ENCODE measurements at regions not wholly inside any gene's neighbourhood (a gene's known extent, or its start where the extent isn't known, plus 50 kb on each side); places are given as distances from the start of the nearest gene placed in this dataset.
A peak's percentile ranks its signal among the peaks of the same experiment; 100 is the strongest.
"Not testable (repeated sequence)": the region's sequence is repeated elsewhere in the genome, so short reads cannot be mapped to it uniquely, and the experiment has no call there.

DNA sequence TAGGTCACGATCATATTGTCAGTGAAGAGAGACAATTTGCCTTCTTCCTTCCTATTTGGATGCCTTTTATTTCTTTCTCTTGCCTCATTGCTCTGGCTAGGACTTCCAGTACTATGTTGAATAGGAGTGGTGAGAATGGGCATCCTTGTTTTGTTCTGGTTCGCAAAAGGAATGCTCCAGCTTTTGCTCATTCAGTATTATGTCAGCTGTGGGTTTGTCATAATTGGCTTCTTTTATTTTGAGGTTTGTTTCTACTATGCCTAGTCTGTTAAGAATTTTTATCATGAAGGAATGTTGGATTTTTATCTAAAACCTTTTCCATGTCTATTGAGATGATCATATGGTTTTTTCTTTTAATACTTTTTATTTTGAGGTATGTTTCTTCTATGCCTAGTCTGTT lies 152.3 kb upstream of the MAD2L1 start:
- DNase-seq: no peak
- H3K9me3 Mint-ChIP-seq: peaks cover 12 to 38% (median 17%) of the 10 kb centered on the region in 6 donors
- H3K27ac Mint-ChIP-seq: no peak overlapping the region
- H3K4me3 Mint-ChIP-seq: no peak overlapping the region
- H3K4me1 Mint-ChIP-seq: no peaks in the 10 kb centered on the region
- peaks cover 2 to 4% (median 2%) of the 10 kb centered on the region in 3 donors for H3K27me3 Mint-ChIP-seq (ENCODE audit: low read depth in 3 of 3)
- H3K36me3 Mint-ChIP-seq: no peaks in the 10 kb centered on the region

DNA sequence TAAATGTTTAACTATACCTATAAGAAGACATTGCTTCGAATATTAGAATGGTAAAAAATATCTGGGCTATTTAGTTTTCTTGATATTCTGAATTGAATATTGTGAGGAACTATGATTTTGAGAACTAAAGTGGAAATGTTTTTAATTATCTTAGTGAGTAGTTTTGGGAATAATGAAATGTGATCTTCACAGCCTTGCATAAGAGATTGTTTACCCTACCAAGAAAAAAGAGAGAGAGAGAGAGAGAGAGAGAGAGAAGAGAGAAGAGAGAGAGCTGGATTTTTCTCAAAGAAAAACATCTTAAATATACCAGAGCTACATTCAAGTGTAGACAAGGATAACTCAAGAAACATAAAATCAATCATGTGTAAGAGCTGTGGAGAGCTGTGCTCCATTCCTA lies 148.7 kb upstream of the MAD2L1 start:
- Mint-ChIP-seq H3K27me3 (ENCODE audit: low read depth in 3 of 3) (peaks cover under 1 to 2% (median 2%) of the 10 kb centered on the region in 3 donors), H3K9me3 (peaks cover 5 to 19% (median 11%) of the 10 kb centered on the region in 6 donors), H3K4me3 (no peak overlapping the region), H3K27ac (no peak overlapping the region), H3K4me1 (no peaks in the 10 kb centered on the region), H3K36me3 (no peaks in the 10 kb centered on the region)
- no peak for DNase-seq

DNA sequence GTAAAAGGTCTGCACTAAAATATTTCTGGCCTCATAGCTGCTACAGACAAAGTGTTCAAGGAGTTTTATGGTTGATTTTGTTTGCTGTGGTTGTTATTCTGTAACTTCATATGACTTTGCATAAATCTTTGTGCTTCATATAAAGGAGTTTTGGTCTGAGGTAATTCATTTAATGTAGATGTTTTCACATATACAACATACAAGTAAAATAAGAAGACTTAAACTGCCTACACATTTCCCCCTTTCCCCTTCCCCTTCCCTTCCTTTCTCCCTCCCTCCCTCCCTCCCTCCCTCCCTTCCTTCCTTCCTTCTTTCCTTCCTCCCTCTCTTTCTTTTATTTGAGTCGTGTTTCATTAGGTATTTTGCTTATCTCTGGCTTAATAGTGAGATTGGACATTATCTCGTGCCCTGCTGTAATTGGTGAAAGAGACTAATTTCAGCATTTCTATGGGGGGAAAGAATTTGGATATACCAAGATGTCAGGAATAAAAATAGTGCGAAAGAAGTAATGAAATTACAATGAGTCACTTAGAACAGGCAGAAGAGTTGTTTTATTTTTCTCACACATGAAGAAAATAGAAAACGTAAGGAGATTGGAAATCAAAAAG lies 144.9 kb upstream of the MAD2L1 start:
- Mint-ChIP-seq H3K36me3 (no peaks in the 10 kb centered on the region), H3K9me3 (peaks cover 0 to 9% (median 6%) of the 10 kb centered on the region in 6 donors), H3K27me3 (ENCODE audit: low read depth in 3 of 3) (peaks cover 0 to 2% (median 1%) of the 10 kb centered on the region in 3 donors), H3K4me1 (no peaks in the 10 kb centered on the region), H3K4me3 (no peak overlapping the region), H3K27ac (no peak overlapping the region)
- no peak for DNase-seq

DNA sequence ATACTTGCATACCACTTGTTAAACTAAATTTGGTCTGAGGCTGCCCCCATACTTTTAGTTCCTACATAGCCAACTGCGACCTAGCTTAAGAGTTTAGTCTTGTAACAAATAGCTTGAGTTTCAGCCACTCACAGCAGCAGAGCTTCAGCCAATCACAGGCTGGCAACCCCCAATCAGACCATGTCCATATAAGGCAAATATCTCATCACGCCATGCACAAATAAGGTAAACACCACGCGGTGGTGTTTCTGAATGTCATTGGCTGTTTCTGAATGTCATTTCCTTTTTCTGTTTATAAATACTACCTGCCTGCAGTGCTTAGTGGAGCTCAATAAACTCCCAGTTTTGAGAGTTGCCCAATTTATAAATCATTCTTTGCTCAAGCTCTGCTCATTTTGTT lies 143.1 kb upstream of the MAD2L1 start:
- no peak for DNase-seq
- Mint-ChIP-seq H3K27ac (no peak overlapping the region), H3K9me3 (peaks cover 0 to 17% (median 6%) of the 10 kb centered on the region in 6 donors), H3K4me3 (no peak overlapping the region), H3K36me3 (no peaks in the 10 kb centered on the region), H3K27me3 (ENCODE audit: low read depth in 3 of 3) (peaks cover 0 to 2% (median 1%) of the 10 kb centered on the region in 3 donors), H3K4me1 (no peaks in the 10 kb centered on the region)

DNA sequence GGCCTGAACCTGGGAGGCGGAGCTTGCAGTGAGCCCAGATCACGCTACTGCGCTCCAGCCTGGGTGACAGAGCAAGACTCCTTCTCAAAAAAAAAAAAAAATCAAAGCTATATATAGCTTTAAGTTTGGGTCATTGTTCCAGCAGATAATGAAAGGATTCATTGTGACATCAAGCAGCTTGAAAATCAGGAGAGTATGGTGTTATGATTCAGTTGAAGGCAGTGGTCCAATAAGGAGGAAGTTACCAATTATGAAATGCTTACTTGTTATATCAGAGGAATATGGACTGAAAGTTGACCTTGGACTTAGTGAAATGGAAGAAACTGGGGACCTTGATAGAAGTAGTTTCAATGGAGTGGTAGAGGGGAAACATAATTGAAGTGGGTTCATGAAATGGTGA lies 140.4 kb upstream of the MAD2L1 start:
- no peak for DNase-seq
- H3K9me3 Mint-ChIP-seq: peaks cover 4 to 24% (median 6%) of the 10 kb centered on the region in 6 donors

DNA sequence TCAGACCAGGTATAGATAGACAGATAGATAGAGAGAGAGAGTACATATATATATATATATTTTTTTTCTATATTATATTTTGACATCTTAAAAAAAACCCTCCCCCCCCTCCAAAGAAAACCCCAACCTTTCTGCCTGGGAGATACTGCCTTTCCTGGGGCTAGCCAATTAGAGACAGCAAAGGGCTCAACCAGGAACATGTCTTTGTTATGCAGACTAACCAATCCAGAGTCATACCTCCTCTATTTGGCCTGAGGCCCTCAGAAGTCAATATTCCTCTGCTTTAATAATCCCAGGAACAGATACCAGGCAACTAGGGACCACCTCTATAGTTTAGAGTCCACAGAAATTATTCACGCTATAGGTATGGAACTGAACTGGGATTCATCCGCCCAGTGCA lies 135.6 kb upstream of the MAD2L1 start:
- peaks cover 0 to 4% (median 2%) of the 10 kb centered on the region in 3 donors for H3K27me3 Mint-ChIP-seq (ENCODE audit: low read depth in 3 of 3)
- no peak overlapping the region for H3K27ac Mint-ChIP-seq
- peaks cover 2 to 21% (median 9%) of the 10 kb centered on the region in 6 donors for H3K9me3 Mint-ChIP-seq
- no peaks in the 10 kb centered on the region for H3K36me3 Mint-ChIP-seq
- no peaks in the 10 kb centered on the region for H3K4me1 Mint-ChIP-seq
- DNase-seq: no peak
- no peak overlapping the region for H3K4me3 Mint-ChIP-seq

More for the DNA sequence above, 140.4 kb upstream of the MAD2L1 start:
- no peaks in the 10 kb centered on the region for H3K36me3 Mint-ChIP-seq
- H3K27me3 Mint-ChIP-seq (ENCODE audit: low read depth in 3 of 3): peaks cover 0 to 2% (median 1%) of the 10 kb centered on the region in 3 donors
- H3K27ac Mint-ChIP-seq: no peak overlapping the region
- H3K4me1 Mint-ChIP-seq: no peaks in the 10 kb centered on the region
- H3K4me3 Mint-ChIP-seq: no peak overlapping the region

DNA sequence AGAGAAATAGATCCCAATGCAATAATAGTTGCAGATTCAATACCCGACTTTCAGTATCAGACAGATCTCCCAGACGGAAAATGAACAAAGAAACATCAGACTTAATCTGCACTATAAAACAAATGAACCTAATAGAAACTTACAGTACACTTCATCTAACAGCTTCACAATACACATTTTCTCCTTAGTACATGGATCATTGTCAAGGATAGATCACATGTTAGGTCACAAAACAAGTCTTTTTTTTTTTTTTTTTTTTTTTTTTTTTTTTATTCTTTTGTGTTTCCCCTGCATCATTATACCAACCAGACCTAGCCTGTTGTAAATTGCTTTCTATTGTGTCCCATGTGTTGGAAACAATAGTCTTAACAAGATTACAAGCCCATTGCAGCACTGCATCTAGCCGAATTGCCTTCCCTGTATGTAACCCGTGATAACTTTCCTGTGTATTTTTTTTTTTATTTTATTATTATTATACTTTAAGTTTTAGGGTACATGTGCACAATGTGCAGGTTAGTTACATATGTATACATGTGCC lies 134.0 kb upstream of the MAD2L1 start:
- H3K27me3 Mint-ChIP-seq (ENCODE audit: low read depth in 3 of 3); H3K4me1 Mint-ChIP-seq: not testable (repeated sequence)

DNA sequence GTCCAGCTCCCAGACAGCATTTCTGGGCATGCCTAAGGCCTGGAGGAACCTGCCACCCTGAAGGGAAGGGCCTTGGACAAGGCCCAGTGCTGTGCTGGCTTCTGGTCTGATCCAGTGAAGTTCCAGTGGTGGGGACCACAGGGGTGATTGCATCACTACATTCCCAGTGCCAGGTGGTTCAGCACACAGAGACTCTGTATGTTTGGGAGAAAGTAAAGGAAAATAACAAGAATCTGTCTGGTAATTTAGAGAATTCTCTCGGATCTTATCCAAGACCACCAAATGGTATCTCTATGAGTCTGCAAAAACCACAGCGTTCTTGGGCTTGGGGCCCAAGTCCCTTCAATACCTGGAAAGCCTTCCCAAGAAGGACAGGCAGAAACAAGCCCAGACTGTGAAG lies 131.8 kb upstream of the MAD2L1 start:
- H3K36me3 Mint-ChIP-seq: no peaks in the 10 kb centered on the region
- no peak for DNase-seq
- peaks cover 0 to 3% (median 2%) of the 10 kb centered on the region in 3 donors for H3K27me3 Mint-ChIP-seq (ENCODE audit: low read depth in 3 of 3)
- H3K4me1 Mint-ChIP-seq: no peaks in the 10 kb centered on the region
- H3K9me3 Mint-ChIP-seq: peaks cover 0 to 10% (median 6%) of the 10 kb centered on the region in 6 donors
- no peak overlapping the region for H3K27ac Mint-ChIP-seq
- H3K4me3 Mint-ChIP-seq: no peak overlapping the region

More for the DNA sequence above, 134.0 kb upstream of the MAD2L1 start:
- not testable (repeated sequence) for H3K4me3 Mint-ChIP-seq, DNase-seq, H3K36me3 Mint-ChIP-seq, H3K27ac Mint-ChIP-seq
- peaks cover 0 to 22% (median 8%) of the 10 kb centered on the region in 6 donors for H3K9me3 Mint-ChIP-seq

DNA sequence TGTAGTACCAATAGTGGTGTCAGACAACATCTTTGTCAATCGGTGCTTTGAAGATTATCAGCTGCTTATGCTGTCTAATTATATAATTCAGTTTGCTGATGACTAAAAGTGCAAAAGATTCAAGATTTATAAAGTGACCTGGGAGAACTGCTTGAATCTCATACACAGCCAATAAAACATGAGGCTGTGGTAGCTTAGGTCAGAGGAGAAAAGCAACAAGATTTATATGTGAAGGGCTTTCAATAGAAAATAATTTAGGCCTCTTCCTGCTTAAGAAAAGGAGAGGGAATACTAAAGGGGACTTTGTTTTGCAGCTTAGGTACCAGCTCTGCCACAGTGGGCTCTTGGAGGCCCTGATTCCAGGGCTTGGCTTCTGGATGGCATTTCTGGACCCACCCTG lies 111.0 kb upstream of the MAD2L1 start:
- Mint-ChIP-seq H3K4me1 (no peaks in the 10 kb centered on the region), H3K4me3 (no peak overlapping the region), H3K36me3 (no peaks in the 10 kb centered on the region), H3K27ac (no peak overlapping the region), H3K9me3 (peaks cover 4 to 9% (median 7%) of the 10 kb centered on the region in 6 donors), H3K27me3 (ENCODE audit: low read depth in 3 of 3) (peaks cover 0 to 5% (median 1%) of the 10 kb centered on the region in 3 donors)
- DNase-seq: no peak

DNA sequence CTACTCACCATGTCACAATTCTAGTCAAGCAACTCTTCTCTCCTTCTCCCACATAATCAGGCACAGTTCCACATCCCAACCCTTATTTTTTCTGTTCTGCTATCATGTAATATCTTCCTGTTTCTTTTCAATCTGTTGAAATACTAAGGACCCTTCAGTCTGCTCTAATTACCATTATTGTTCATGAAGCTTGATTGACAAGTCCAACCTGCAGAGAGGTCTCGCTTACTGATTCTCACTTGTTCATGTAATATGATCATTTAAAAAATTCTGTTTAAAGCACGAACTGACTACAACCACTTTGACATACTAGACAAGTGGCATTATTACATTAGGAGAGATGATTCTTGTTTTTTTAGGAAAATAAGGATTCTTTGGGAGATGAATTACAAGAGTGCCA lies 108.6 kb upstream of the MAD2L1 start:
- Mint-ChIP-seq H3K36me3 (no peaks in the 10 kb centered on the region), H3K4me1 (no peaks in the 10 kb centered on the region), H3K27ac (no peak overlapping the region), H3K9me3 (peaks cover 0 to 9% (median 5%) of the 10 kb centered on the region in 6 donors), H3K4me3 (no peak overlapping the region), H3K27me3 (ENCODE audit: low read depth in 3 of 3) (peaks cover 0 to 5% (median 1%) of the 10 kb centered on the region in 3 donors)
- no peak for DNase-seq

DNA sequence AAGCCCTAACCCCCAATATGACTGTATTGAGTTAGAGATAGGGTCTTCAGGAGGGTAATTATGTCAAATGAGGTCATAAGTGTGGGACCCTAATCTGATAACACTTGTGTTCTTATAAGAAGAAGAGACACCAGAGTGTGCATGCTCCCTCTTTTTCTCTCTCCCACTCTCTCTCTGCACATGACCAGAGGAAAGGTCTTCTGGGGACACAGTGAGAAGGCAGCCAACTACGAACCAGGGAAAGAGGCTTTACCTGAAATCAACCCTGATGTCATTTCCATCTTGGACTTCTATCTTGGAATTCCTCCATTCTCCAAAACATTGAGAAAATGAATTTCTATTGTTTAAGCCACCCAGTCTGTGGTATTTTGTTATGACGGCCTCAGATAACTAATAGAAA lies 97.2 kb upstream of the MAD2L1 start:
- Mint-ChIP-seq H3K36me3 (no peaks in the 10 kb centered on the region), H3K9me3 (no peaks in the 10 kb centered on the region), H3K4me3 (no peak overlapping the region), H3K27ac (no peak overlapping the region), H3K4me1 (no peaks in the 10 kb centered on the region), H3K27me3 (ENCODE audit: low read depth in 3 of 3) (peaks cover 0 to 3% (median 0%) of the 10 kb centered on the region in 3 donors)
- no peak for DNase-seq

DNA sequence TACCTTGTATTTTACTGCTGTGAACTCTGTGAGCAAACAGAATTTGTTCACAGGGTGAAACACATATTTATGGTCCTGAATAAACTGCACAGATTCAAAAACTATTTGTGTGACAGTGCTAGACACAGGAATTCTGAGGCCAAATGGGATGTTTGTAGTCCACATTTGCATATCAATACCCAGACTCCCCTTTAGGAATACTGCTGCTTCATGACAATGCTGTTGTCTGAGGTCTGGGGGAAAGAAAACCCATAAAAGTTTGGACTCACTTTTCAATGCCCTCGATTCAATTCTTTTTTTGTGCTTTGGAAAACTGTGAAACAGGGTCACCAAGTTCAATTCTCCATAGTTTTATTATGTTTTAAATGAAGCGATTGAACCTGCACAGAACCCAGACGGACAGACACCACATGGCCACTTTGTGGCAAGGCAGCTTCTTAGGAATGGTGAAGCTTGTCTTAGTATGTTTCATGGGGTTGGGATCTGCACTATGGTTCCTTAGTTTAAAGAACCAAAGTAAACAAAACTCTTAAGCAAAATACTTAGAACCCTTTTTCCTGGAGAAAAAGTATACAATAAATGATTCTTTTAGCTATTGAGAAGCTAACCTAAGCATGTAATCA lies 92.3 kb upstream of the MAD2L1 start:
- no peak overlapping the region for H3K27ac Mint-ChIP-seq
- no peaks in the 10 kb centered on the region for H3K36me3 Mint-ChIP-seq
- no peaks in the 10 kb centered on the region for H3K4me1 Mint-ChIP-seq
- H3K4me3 Mint-ChIP-seq: no peak overlapping the region
- no peak for DNase-seq
- H3K27me3 Mint-ChIP-seq (ENCODE audit: low read depth in 3 of 3): peaks cover 0 to 3% (median 0%) of the 10 kb centered on the region in 3 donors
- no peaks in the 10 kb centered on the region for H3K9me3 Mint-ChIP-seq

DNA sequence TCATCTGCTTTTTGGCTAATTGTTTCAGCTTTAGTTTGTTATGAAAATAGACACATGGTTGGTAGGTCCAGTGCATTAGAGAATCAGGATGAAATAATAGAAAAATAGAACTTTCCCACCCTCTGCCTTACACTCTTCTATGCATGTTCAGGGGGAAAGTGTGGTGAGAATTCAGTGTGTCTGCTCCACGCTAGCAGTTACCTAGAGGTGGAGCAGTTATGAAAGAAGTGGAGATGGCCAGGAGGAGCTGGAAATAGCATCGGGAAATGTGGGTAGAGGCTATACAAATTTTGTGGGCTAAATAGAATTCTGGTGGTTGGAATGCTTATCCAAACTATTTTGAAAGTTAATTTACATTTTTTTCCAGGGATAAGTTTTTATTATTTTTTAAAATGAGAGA lies 91.4 kb upstream of the MAD2L1 start:
- Mint-ChIP-seq H3K9me3 (no peaks in the 10 kb centered on the region), H3K27me3 (ENCODE audit: low read depth in 3 of 3) (peaks cover 0 to 3% (median 0%) of the 10 kb centered on the region in 3 donors), H3K36me3 (no peaks in the 10 kb centered on the region), H3K27ac (no peak overlapping the region), H3K4me3 (no peak overlapping the region), H3K4me1 (no peaks in the 10 kb centered on the region)
- no peak for DNase-seq

DNA sequence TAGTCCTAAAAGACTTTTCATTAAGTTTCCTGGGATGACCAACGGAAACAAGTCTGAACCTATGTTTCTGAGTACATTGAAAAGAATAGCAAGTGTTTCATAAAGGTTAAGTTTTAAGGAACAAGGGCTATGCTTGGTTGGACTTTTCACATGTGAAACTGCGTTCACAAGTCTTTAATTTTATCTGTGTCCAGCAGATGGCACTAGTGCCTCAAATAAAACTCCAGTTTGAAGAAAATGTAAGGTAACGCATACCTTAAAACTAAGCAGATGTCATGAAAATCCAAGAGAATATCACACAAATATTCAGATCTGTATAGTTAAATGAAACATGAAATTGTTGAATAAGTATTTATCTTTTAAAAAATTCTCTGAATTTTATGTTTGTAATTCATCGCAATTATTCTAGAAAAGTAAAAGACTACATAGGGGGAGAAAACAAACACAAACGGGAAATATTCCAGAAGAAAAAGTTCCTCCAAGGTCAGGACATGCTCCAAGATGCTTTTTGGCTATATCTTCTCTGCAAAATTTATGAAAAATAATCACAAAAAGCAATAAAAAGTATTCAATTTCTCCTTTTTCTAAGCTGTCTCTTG lies 89.6 kb upstream of the MAD2L1 start:
- H3K36me3 Mint-ChIP-seq: no peaks in the 10 kb centered on the region
- no peak overlapping the region for H3K4me3 Mint-ChIP-seq
- no peak overlapping the region for H3K27ac Mint-ChIP-seq
- H3K9me3 Mint-ChIP-seq: no peaks in the 10 kb centered on the region
- H3K4me1 Mint-ChIP-seq: no peaks in the 10 kb centered on the region
- DNase-seq: peak; percentile 19 to 44 (median 25)
- peaks cover 0 to 3% (median 0%) of the 10 kb centered on the region in 3 donors for H3K27me3 Mint-ChIP-seq (ENCODE audit: low read depth in 3 of 3)

Data from immature natural killer cell (primary cell).